ENCODE measurements at regions not wholly inside any gene's neighbourhood (a gene's known extent, or its start where the extent isn't known, plus 50 kb on each side); places are given as distances from the start of the nearest gene placed in this dataset.

DNA sequence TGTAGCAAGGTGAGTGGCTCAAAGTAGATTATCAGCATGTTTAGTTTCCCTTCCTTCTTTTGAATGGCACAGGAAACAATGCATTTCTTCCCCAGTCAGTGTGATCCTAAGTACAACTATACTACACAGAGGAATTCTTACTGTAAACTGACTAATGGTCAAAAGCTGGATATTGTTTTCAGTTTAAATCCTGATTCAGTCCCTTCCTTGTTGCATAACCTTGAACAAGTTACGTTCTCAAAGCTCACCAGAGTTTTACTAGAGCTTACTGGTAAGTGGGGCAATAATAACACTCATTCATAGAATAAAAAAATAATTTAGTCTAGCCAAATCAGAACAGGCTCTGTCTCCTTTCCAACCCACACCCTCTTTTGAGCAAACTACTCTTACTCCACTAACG is 180.1 kb downstream of the POSTN start:
- ChIA-PET CTCF (no interaction called here), POLR2A (no interaction called here)
- no peak overlapping the region for H3K27ac ChIP-seq
- H3K9me3 ChIP-seq, result no peaks in the 10 kb centered on the region
- H3K4me1 ChIP-seq, result no peaks in the 10 kb centered on the region
- FAIRE-seq, result no peak
- H3K4me3 ChIP-seq, result no peak overlapping the region
- WGBS (ENCODE audit: missing lambda C conversion rate), result 0% methylated on average over 2 of the region's 2 CpGs
- H3K4me2 ChIP-seq, result no peak overlapping the region
- DNase-seq (ENCODE audit: low read depth in 1 of 2, low spot score in 1 of 2), result no peak
- ATAC-seq, result no peak
- TF ChIP-seq HDAC2 (IDR thresholded peaks at IDR 0.05), result no peak
- TF ChIP-seq FOSL2 (IDR thresholded peaks at IDR 0.05), result no peak
- TF ChIP-seq FOSL2 (CRISPR knock-in tag; IDR thresholded peaks at IDR 0.05), result no peak
- TF ChIP-seq HOXB5 (CRISPR knock-in tag; IDR thresholded peaks at IDR 0.05), result no peak
- TF ChIP-seq JUNB (IDR thresholded peaks at IDR 0.05), result no peak
- TF ChIP-seq HOXA7 (CRISPR knock-in tag; IDR thresholded peaks at IDR 0.05), result no peak
- no peak for TF ChIP-seq JUN (IDR thresholded peaks at IDR 0.05)
- TF ChIP-seq, protein P1, sequence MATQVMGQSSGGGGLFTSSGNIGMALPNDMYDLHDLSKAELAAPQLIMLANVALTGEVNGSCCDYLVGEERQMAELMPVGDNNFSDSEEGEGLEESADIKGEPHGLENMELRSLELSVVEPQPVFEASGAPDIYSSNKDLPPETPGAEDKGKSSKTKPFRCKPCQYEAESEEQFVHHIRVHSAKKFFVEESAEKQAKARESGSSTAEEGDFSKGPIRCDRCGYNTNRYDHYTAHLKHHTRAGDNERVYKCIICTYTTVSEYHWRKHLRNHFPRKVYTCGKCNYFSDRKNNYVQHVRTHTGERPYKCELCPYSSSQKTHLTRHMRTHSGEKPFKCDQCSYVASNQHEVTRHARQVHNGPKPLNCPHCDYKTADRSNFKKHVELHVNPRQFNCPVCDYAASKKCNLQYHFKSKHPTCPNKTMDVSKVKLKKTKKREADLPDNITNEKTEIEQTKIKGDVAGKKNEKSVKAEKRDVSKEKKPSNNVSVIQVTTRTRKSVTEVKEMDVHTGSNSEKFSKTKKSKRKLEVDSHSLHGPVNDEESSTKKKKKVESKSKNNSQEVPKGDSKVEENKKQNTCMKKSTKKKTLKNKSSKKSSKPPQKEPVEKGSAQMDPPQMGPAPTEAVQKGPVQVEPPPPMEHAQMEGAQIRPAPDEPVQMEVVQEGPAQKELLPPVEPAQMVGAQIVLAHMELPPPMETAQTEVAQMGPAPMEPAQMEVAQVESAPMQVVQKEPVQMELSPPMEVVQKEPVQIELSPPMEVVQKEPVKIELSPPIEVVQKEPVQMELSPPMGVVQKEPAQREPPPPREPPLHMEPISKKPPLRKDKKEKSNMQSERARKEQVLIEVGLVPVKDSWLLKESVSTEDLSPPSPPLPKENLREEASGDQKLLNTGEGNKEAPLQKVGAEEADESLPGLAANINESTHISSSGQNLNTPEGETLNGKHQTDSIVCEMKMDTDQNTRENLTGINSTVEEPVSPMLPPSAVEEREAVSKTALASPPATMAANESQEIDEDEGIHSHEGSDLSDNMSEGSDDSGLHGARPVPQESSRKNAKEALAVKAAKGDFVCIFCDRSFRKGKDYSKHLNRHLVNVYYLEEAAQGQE (IDR thresholded peaks at IDR 0.05), result no peak
- TF ChIP-seq, protein P2, sequence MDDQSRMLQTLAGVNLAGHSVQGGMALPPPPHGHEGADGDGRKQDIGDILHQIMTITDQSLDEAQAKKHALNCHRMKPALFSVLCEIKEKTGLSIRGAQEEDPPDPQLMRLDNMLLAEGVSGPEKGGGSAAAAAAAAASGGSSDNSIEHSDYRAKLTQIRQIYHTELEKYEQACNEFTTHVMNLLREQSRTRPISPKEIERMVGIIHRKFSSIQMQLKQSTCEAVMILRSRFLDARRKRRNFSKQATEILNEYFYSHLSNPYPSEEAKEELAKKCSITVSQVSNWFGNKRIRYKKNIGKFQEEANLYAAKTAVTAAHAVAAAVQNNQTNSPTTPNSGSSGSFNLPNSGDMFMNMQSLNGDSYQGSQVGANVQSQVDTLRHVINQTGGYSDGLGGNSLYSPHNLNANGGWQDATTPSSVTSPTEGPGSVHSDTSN (IDR thresholded peaks at IDR 0.05), result no peak
- no peak for TF ChIP-seq ESRRA (IDR thresholded peaks at IDR 0.05; ENCODE audit: borderline replicate concordance, low read length)
- no peak for TF ChIP-seq ZFP36 (IDR thresholded peaks at IDR 0.05; ENCODE audit: borderline replicate concordance, partially characterized antibody)
- TF ChIP-seq BHLHE40 (IDR thresholded peaks at IDR 0.05; ENCODE audit: low read depth, low read length), result no peak
- TF ChIP-seq KDM5A (IDR thresholded peaks at IDR 0.05), result no peak
- no peak for TF ChIP-seq SREBF2 (IDR thresholded peaks at IDR 0.05)
- no peak for TF ChIP-seq POLR2AphosphoS2 (conservative IDR thresholded peaks at IDR 0.05; ENCODE audit: low read length)
- no peak for TF ChIP-seq TP53 (CRISPR knock-in tag; IDR thresholded peaks at IDR 0.05)
- TF ChIP-seq HOXB13 (CRISPR knock-in tag; IDR thresholded peaks at IDR 0.05; ENCODE audit: low read depth), result no peak
- no peak for TF ChIP-seq MYC (IDR thresholded peaks at IDR 0.05; ENCODE audit: borderline replicate concordance, low read length)
- no peak for TF ChIP-seq MAFK (IDR thresholded peaks at IDR 0.05; ENCODE audit: partially characterized antibody)
- TF ChIP-seq CBX2 (IDR thresholded peaks at IDR 0.05; ENCODE audit: borderline replicate concordance, low read depth), result no peak

DNA sequence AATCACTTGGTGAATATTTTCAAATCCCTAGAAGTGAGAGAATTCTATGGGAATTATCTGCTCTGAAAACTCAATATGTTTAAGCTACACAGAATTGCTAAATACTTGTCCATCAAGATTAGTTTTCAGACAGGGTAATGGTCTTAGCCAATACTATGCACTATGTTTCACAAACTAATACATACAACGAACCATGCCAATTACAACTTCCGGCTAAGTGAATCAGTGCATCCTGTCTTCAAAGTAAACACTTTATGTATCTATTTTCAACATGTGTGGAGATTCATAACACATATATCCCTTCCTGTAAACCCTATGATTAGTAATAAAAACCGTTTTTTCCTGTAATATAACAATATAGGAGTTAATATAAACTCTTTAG is 181.5 kb downstream of the POSTN start:
- DNase-seq (ENCODE audit: low read depth in 1 of 2, low spot score in 1 of 2) (no peak), ATAC-seq (no peak), FAIRE-seq (no peak)
- POLR2A ChIA-PET, result no interaction called here
- H3K9me3 ChIP-seq, result no peaks in the 10 kb centered on the region
- H3K4me2 ChIP-seq, result no peak overlapping the region
- H3K27ac ChIP-seq, result no peak overlapping the region
- H3K4me3 ChIP-seq, result no peak overlapping the region
- H3K4me1 ChIP-seq, result no peaks in the 10 kb centered on the region
- CTCF ChIA-PET, result no interaction called here
- TF ChIP-seq ZC3H11A (IDR thresholded peaks at IDR 0.05) (no peak), RNF2 (IDR thresholded peaks at IDR 0.05; ENCODE audit: borderline replicate concordance, low read depth) (no peak), FOXS1 (CRISPR knock-in tag; IDR thresholded peaks at IDR 0.05) (no peak), FOSL2 (IDR thresholded peaks at IDR 0.05) (no peak), FOSL2 (CRISPR knock-in tag; IDR thresholded peaks at IDR 0.05) (no peak), CEBPB (IDR thresholded peaks at IDR 0.05) (no peak), CBX8 (IDR thresholded peaks at IDR 0.05) (no peak)
- TF ChIP-seq, protein P3, sequence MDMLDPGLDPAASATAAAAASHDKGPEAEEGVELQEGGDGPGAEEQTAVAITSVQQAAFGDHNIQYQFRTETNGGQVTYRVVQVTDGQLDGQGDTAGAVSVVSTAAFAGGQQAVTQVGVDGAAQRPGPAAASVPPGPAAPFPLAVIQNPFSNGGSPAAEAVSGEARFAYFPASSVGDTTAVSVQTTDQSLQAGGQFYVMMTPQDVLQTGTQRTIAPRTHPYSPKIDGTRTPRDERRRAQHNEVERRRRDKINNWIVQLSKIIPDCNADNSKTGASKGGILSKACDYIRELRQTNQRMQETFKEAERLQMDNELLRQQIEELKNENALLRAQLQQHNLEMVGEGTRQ (IDR thresholded peaks at IDR 0.05), result no peak
- 14% methylated on average over 3 of the region's 3 CpGs for WGBS (ENCODE audit: missing lambda C conversion rate)
